GM06990 (cell line): ENCODE measurements at regions not wholly inside any gene's neighbourhood (a gene's known extent, or its start where the extent isn't known, plus 50 kb on each side); places are given as distances from the start of the nearest gene placed in this dataset.

Source experiments
- DNase-seq: peaks from one replicate; pipeline ENCODE4 v3.0.0-alpha.2; 2011; ENCODE audit not compliant: insufficient read length; ENCODE audit errors: extremely low read depth
- H3K27me3 ChIP-seq: replicated peaks from 2 replicates; pipeline ENCODE4 v1.6.0; 2011; ENCODE audit warnings: low read length; ENCODE audit not compliant: control insufficient read depth, insufficient read depth
- H3K36me3 ChIP-seq: 2 replicates; pipeline ENCODE4 v1.5.1; 2011; ENCODE audit warnings: low read length; ENCODE audit not compliant: control insufficient read depth, insufficient read depth
- H3K4me3 ChIP-seq: replicated peaks from 2 replicates; pipeline ENCODE4 v1.5.1; 2011; ENCODE audit warnings: low read depth, mild to moderate bottlenecking, control low read depth, low read length
- CTCF ChIP-seq: IDR thresholded peaks from 2 replicates; pipeline ENCODE4 v1.5.1; 2011; ENCODE audit warnings: low read length, control low read depth, mild to moderate bottlenecking, inconsistent platforms; ENCODE audit not compliant: insufficient read depth, poor library complexity, severe bottlenecking

DNA sequence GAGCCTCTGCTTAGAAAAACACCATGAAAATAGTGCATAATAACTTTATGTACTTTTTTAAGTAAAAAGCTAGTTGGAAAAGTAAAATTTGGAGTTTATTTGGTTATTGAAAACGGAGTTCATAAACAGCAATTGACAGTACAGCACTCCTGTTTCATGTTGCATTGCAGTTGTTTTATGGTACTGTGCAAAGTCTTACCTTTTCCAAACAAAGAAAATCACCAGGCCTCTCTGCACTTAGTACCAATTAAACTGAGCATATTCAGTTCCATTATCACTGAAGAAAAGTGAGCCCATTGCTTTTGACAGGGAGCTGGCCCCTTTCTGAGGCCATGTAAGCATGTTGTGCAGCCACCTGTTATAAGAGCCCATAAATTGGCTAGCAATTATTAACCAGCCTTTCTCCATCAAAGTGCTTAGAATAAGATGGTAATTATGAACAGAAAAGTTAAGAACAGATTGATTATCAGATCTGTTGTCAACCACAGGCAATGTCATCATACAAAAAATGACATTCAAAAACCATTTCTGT, 376.6 kb upstream of the EMCN start:
- no peak for TF ChIP-seq CTCF
- DNase-seq = no peak

GRCh38 chr4:100891808-100892207, 374.0 kb upstream of the EMCN start:
- H3K4me3 ChIP-seq = no peak overlapping the region
- TF ChIP-seq CTCF = no peak
- DNase-seq = no peak
- no peaks in the 10 kb centered on the region for H3K36me3 ChIP-seq
- no peaks in the 10 kb centered on the region for H3K27me3 ChIP-seq

More for the DNA sequence above, 376.6 kb upstream of the EMCN start:
- Histone ChIP-seq H3K27me3 (no peaks in the 10 kb centered on the region), H3K36me3 (no peaks in the 10 kb centered on the region), H3K4me3 (no peak overlapping the region)

- Histone ChIP-seq H3K27me3 (no peaks in the 10 kb centered on the region), H3K36me3 (no peaks in the 10 kb centered on the region), H3K4me3 (no peak overlapping the region)
- no peak for TF ChIP-seq CTCF
- DNase-seq = no peak
These were observed 372.1 kb upstream of the EMCN start for GRCh38 chr4:100889898-100890297.

DNA sequence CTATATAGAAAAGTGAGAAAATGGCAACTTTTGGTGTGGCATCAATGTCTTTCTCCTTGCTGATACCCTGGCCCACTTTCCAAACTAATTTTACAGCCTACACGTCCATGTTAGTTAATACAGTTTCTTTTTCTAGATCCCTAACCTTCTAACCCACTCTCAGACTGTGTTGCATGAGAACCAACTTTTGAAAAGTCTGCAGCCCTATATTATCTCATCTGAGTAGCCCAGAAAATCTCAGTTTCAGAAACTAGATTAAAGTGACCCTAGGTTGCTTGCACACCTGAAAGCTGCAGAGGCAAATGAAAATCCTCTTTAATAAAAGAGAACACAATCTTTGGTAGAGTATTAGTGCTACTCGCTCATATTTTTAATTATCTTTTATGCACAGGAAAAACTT, 371.6 kb upstream of the EMCN start:
- TF ChIP-seq CTCF = no peak
- no peak overlapping the region for H3K4me3 ChIP-seq
- H3K27me3 ChIP-seq = no peaks in the 10 kb centered on the region
- no peaks in the 10 kb centered on the region for H3K36me3 ChIP-seq
- no peak for DNase-seq

- no peak for DNase-seq
- no peak for TF ChIP-seq CTCF
- no peaks in the 10 kb centered on the region for H3K36me3 ChIP-seq
- no peaks in the 10 kb centered on the region for H3K27me3 ChIP-seq
- H3K4me3 ChIP-seq = no peak overlapping the region
These were observed 364.8 kb upstream of the EMCN start for GRCh38 chr4:100882661-100883060.

- no peak for TF ChIP-seq CTCF
- Histone ChIP-seq H3K27me3 (no peaks in the 10 kb centered on the region), H3K4me3 (no peak overlapping the region), H3K36me3 (no peaks in the 10 kb centered on the region)
- DNase-seq = no peak
These were observed 363.5 kb upstream of the EMCN start for GRCh38 chr4:100881283-100881682.
